Liver (tissue), 7 donors: ENCODE measurements at regions not wholly inside any gene's neighbourhood (a gene's known extent, or its start where the extent isn't known, plus 50 kb on each side); places are given as distances from the start of the nearest gene placed in this dataset.

Experiments used
- DNase-seq: peaks from one replicate; pipeline ENCODE4 v3.0.0-alpha.2; 2017; ENCODE audit warnings: low spot score
- H3K27ac ChIP-seq, 2 donors: one replicate each; pipeline ENCODE4 v1.7.0; 2013; ENCODE audit warnings: inconsistent platforms in 2 of 2, low read length in 2 of 2, control low read depth in 1 of 2, low read depth in 1 of 2, mild to moderate bottlenecking in 1 of 2
- H3K27me3 ChIP-seq, 4 donors: one replicate each; pipeline versions ENCODE4 v1.6.1 to v1.7.0; 2013; ENCODE audit warnings: low read length in 3 of 4, inconsistent platforms in 1 of 4, mild to moderate bottlenecking in 1 of 4, moderate library complexity in 1 of 4; ENCODE audit not compliant: control insufficient read depth in 4 of 4, insufficient read depth in 4 of 4
- H3K36me3 ChIP-seq, 4 donors: one replicate each; pipeline versions ENCODE4 v1.6.1 to v1.7.0; 2013; ENCODE audit warnings: low read length in 3 of 4, mild to moderate bottlenecking in 3 of 4, low read depth in 1 of 4, moderate library complexity in 1 of 4; ENCODE audit not compliant: control insufficient read depth in 4 of 4, insufficient read depth in 3 of 4
- H3K4me1 ChIP-seq, 4 donors: one replicate each; pipeline versions ENCODE4 v1.6.1 to v1.7.0; 2013; ENCODE audit warnings: low read length in 3 of 4, mild to moderate bottlenecking in 3 of 4, moderate library complexity in 1 of 4; ENCODE audit not compliant: control insufficient read depth in 4 of 4, insufficient read depth in 4 of 4
- H3K4me3 ChIP-seq, 3 donors: one replicate each; pipeline versions ENCODE4 v1.6.1 to v1.7.0; 2013; ENCODE audit warnings: low read length in 3 of 3, control low read depth in 1 of 3, low read depth in 1 of 3, mild to moderate bottlenecking in 1 of 3
- H3K9ac ChIP-seq, 2 donors: one replicate each; pipeline ENCODE4 v1.7.0; 2013; ENCODE audit warnings: low read length in 2 of 2, mild to moderate bottlenecking in 2 of 2, moderate library complexity in 2 of 2, control low read depth in 1 of 2, low read depth in 1 of 2
- H3K9me3 ChIP-seq, 4 donors: one replicate each; pipeline versions ENCODE4 v1.6.1 to v1.7.0; 2013; ENCODE audit warnings: low read length in 3 of 4; ENCODE audit not compliant: control insufficient read depth in 4 of 4
- ATF3 ChIP-seq: IDR thresholded peaks from 2 replicates; pipeline ENCODE4 v1.6.1; 2016; ENCODE audit warnings: antibody characterized with exemption
- FOXA1 ChIP-seq: IDR thresholded peaks from 2 replicates; pipeline ENCODE4 v1.6.1; 2016; ENCODE audit warnings: antibody characterized with exemption
- FOXA2 ChIP-seq: IDR thresholded peaks from 2 replicates; pipeline ENCODE4 v1.6.1; 2016; ENCODE audit warnings: antibody characterized with exemption
- HNF4A ChIP-seq, 2 donors: conservative IDR thresholded peaks; 2 replicates each; pipeline ENCODE4 v1.6.1; 2016; ENCODE audit warnings: antibody characterized with exemption in 2 of 2, mild to moderate bottlenecking in 2 of 2
- HNF4G ChIP-seq: IDR thresholded peaks from 2 replicates; pipeline ENCODE4 v1.6.1; 2016; ENCODE audit warnings: antibody characterized with exemption
- JUND ChIP-seq, 2 donors: IDR thresholded peaks; 2 replicates each; pipeline ENCODE4 v1.6.1; 2016; ENCODE audit warnings: antibody characterized with exemption in 2 of 2
- MAX ChIP-seq: IDR thresholded peaks from 2 replicates; pipeline ENCODE4 v1.6.1; 2016; ENCODE audit warnings: antibody characterized with exemption
- NR2F2 ChIP-seq: IDR thresholded peaks from 2 replicates; pipeline ENCODE4 v1.6.1; 2016; ENCODE audit warnings: antibody characterized with exemption
- RAD21 ChIP-seq, 2 donors: IDR thresholded peaks; 2 replicates each; pipeline ENCODE4 v1.6.1; 2016; ENCODE audit warnings: antibody characterized with exemption in 2 of 2, mild to moderate bottlenecking in 2 of 2
- REST ChIP-seq: IDR thresholded peaks from 2 replicates; pipeline ENCODE4 v1.6.1; 2016; ENCODE audit warnings: antibody characterized with exemption, mild to moderate bottlenecking
- RXRA ChIP-seq, 2 donors: IDR thresholded peaks; 2 replicates each; pipeline ENCODE4 v1.6.1; 2017 to 2018; ENCODE audit warnings: antibody characterized with exemption in 2 of 2, mild to moderate bottlenecking in 1 of 2
- SP1 ChIP-seq: IDR thresholded peaks from 2 replicates; pipeline ENCODE4 v1.6.1; 2018; ENCODE audit warnings: antibody characterized with exemption, mild to moderate bottlenecking
- YY1 ChIP-seq: IDR thresholded peaks from 2 replicates; pipeline ENCODE4 v1.6.1; 2016; ENCODE audit warnings: antibody characterized with exemption, mild to moderate bottlenecking
- ZBTB33 ChIP-seq: IDR thresholded peaks from 2 replicates; pipeline ENCODE4 v1.6.1; 2016; ENCODE audit warnings: antibody characterized with exemption
- WGBS: extraction: QIAGEN DNeasy Blood & Tissue Kit; methylation state at CpG from one replicate; pipeline ENCODE4 v1.1.7; 2013; 5-methylcytosine and 5-hydroxymethylcytosine counted together
- donor health status: healthy.
- donor health status: healthy.
- donor health status: healthy.
- donor health status: healthy.

- Histone ChIP-seq H3K36me3 (no peaks in the 10 kb centered on the region), H3K4me1 (peaks cover 5 to 22% (median 9%) of the 10 kb centered on the region in 4 donors), H3K4me3 (no peak overlapping the region), H3K9me3 (no peaks in the 10 kb centered on the region), H3K27me3 (no peaks in the 10 kb centered on the region), H3K9ac (no peak overlapping the region), H3K27ac (peak overlapping the region in 1 of 2 donors; percentile 39)
- DNase-seq, result no peak
- TF ChIP-seq YY1 (peak; percentile 31), FOXA1 (peak; percentile 39), RAD21 (IDR thresholded peaks at IDR 0.05) (peak; percentile 49 to 53), ATF3 (no peak), MAX (peak; percentile 85), SP1 (peak; percentile 85), NR2F2 (no peak), RXRA (IDR thresholded peaks at IDR 0.05) (peak; percentile 72 to 82), HNF4A (conservative IDR thresholded peaks at IDR 0.05) (peak; percentile 89 to 96), JUND (IDR thresholded peaks at IDR 0.05) (peak in 1 of 2 donors; percentile 31), HNF4G (peak; percentile 47), REST (peak; percentile 55), FOXA2 (no peak)
- 53% methylated on average over 8 of the region's 8 CpGs for WGBS
Measured at GRCh38 chr9:89842267-89842768, 237.5 kb downstream of the GADD45G start.

- Histone ChIP-seq H3K4me1 (peaks cover 5 to 22% (median 9%) of the 10 kb centered on the region in 4 donors), H3K4me3 (no peak overlapping the region), H3K9ac (no peak overlapping the region), H3K9me3 (no peaks in the 10 kb centered on the region), H3K27me3 (no peaks in the 10 kb centered on the region), H3K27ac (peak overlapping the region; percentile 21 to 39), H3K36me3 (no peaks in the 10 kb centered on the region)
- TF ChIP-seq HNF4A (conservative IDR thresholded peaks at IDR 0.05) (peak in 1 of 2 donors; percentile 16), ATF3 (no peak)
- DNase-seq, result no peak
- 81% methylated on average over 5 of the region's 5 CpGs for WGBS
Measured at GRCh38 chr9:89843074-89843473, 238.3 kb downstream of the GADD45G start.

GRCh38 chr9:89843591-89843990 lies 238.8 kb downstream of the GADD45G start:
- Histone ChIP-seq H3K9ac (no peak overlapping the region), H3K4me1 (peaks cover 5 to 22% (median 9%) of the 10 kb centered on the region in 4 donors), H3K4me3 (no peak overlapping the region), H3K36me3 (no peaks in the 10 kb centered on the region), H3K27ac (peak overlapping the region in 1 of 2 donors; percentile 21), H3K9me3 (no peaks in the 10 kb centered on the region), H3K27me3 (no peaks in the 10 kb centered on the region)
- TF ChIP-seq ATF3, result no peak
- no peak for TF ChIP-seq SP1
- no peak for TF ChIP-seq NR2F2
- TF ChIP-seq ZBTB33, result no peak
- TF ChIP-seq HNF4G, result no peak
- TF ChIP-seq MAX, result no peak
- no peak for TF ChIP-seq RAD21 (IDR thresholded peaks at IDR 0.05)
- no peak for DNase-seq
- WGBS, result 97% methylated on average over 3 of the region's 3 CpGs
